ENCODE measurements at regions not wholly inside any gene's neighbourhood (a gene's known extent, or its start where the extent isn't known, plus 50 kb on each side); places are given as distances from the start of the nearest gene placed in this dataset.

- TF ChIP-seq CTCF (IDR thresholded peaks at IDR 0.05), result no peak
- TF ChIP-seq POLR2A (IDR thresholded peaks at IDR 0.05), result no peak
- TF ChIP-seq EP300 (IDR thresholded peaks at IDR 0.05), result no peak
Measured at GRCh38 chr13:50319635-50320255, 304.5 kb downstream of the KCNRG start.
